MG63 (cell line): ENCODE measurements at regions not wholly inside any gene's neighbourhood (a gene's known extent, or its start where the extent isn't known, plus 50 kb on each side); places are given as distances from the start of the nearest gene placed in this dataset.

Experiments used
- DNase-seq: peaks from one replicate; pipeline ENCODE4 v3.0.0-alpha.2; 2020
- H3K27me3 ChIP-seq: fragments of 250-450 bp; sonication (Bioruptor Pico); 2 replicates; pipeline ENCODE4 v1.5.1; 2020; ENCODE audit warnings: mild to moderate bottlenecking, moderate library complexity
- H3K36me3 ChIP-seq: fragments of 250-450 bp; sonication (Bioruptor Pico); 2 replicates; pipeline ENCODE4 v1.5.1; 2020; ENCODE audit warnings: mild to moderate bottlenecking, moderate library complexity
- H3K4me3 ChIP-seq: fragments of 250-450 bp; sonication (Bioruptor Pico); 2 replicates; pipeline ENCODE4 v1.5.1; 2020; ENCODE audit warnings: mild to moderate bottlenecking, moderate library complexity
- H3K9me3 ChIP-seq: fragments of 250-450 bp; sonication (Bioruptor Pico); 2 replicates; pipeline ENCODE4 v1.5.1; 2020; ENCODE audit warnings: mild to moderate bottlenecking, moderate library complexity

- H3K27me3 ChIP-seq: no peaks in the 10 kb centered on the region
- no peak for DNase-seq
- no peaks in the 10 kb centered on the region for H3K9me3 ChIP-seq
- H3K36me3 ChIP-seq: no peaks in the 10 kb centered on the region
- H3K4me3 ChIP-seq: no peak overlapping the region
These were observed 1010.3 kb downstream of the AMY1C start for GRCh38 chr1:104760017-104760416.

GRCh38 chr1:104761961-104762570 lies 1012.4 kb downstream of the AMY1C start:
- H3K36me3 ChIP-seq: no peaks in the 10 kb centered on the region
- no peak overlapping the region for H3K4me3 ChIP-seq
- no peaks in the 10 kb centered on the region for H3K9me3 ChIP-seq
- H3K27me3 ChIP-seq: no peaks in the 10 kb centered on the region
- DNase-seq: no peak

GRCh38 chr1:104765085-104765484 lies 1015.4 kb downstream of the AMY1C start:
- DNase-seq: no peak
- H3K4me3 ChIP-seq: no peak overlapping the region
- no peaks in the 10 kb centered on the region for H3K9me3 ChIP-seq
- H3K27me3 ChIP-seq: no peaks in the 10 kb centered on the region
- no peaks in the 10 kb centered on the region for H3K36me3 ChIP-seq

GRCh38 chr1:104768466-104768865 lies 1018.8 kb downstream of the AMY1C start:
- no peak for DNase-seq
- no peaks in the 10 kb centered on the region for H3K27me3 ChIP-seq
- no peaks in the 10 kb centered on the region for H3K36me3 ChIP-seq
- no peak overlapping the region for H3K4me3 ChIP-seq
- H3K9me3 ChIP-seq: no peaks in the 10 kb centered on the region

- Histone ChIP-seq H3K9me3 (no peaks in the 10 kb centered on the region), H3K4me3 (no peak overlapping the region), H3K36me3 (no peaks in the 10 kb centered on the region), H3K27me3 (no peaks in the 10 kb centered on the region; the same call in 1 of the 2 replicates)
- DNase-seq: no peak
These were observed 1030.9 kb downstream of the AMY1C start for GRCh38 chr1:104780470-104781078.

GRCh38 chr1:104785575-104786187 lies 1036.0 kb downstream of the AMY1C start:
- DNase-seq: no peak
- H3K4me3 ChIP-seq: no peak overlapping the region
- H3K9me3 ChIP-seq: no peaks in the 10 kb centered on the region
- H3K36me3 ChIP-seq: no peaks in the 10 kb centered on the region
- no peaks in the 10 kb centered on the region for H3K27me3 ChIP-seq

- DNase-seq: no peak
- Histone ChIP-seq H3K36me3 (no peaks in the 10 kb centered on the region), H3K9me3 (no peaks in the 10 kb centered on the region), H3K4me3 (no peak overlapping the region), H3K27me3 (no peaks in the 10 kb centered on the region)
These were observed 1038.3 kb downstream of the AMY1C start for GRCh38 chr1:104787866-104788510.

GRCh38 chr1:104791030-104791429 lies 1041.3 kb downstream of the AMY1C start:
- H3K4me3 ChIP-seq: no peak overlapping the region
- H3K9me3 ChIP-seq: 0 out of 2 replicates have a peak, but pooled peaks cover 2% of the 10 kb centered on the region
- DNase-seq: no peak
- no peaks in the 10 kb centered on the region for H3K27me3 ChIP-seq
- no peaks in the 10 kb centered on the region for H3K36me3 ChIP-seq

GRCh38 chr1:104794035-104794434 lies 1044.3 kb downstream of the AMY1C start:
- 0 out of 2 replicates have a peak, but pooled peaks cover 2% of the 10 kb centered on the region for H3K9me3 ChIP-seq
- H3K27me3 ChIP-seq: no peaks in the 10 kb centered on the region
- DNase-seq: no peak
- no peak overlapping the region for H3K4me3 ChIP-seq
- H3K36me3 ChIP-seq: no peaks in the 10 kb centered on the region

- Histone ChIP-seq H3K4me3 (no peak overlapping the region), H3K9me3 (0 out of 2 replicates have a peak, but pooled peaks cover 2% of the 10 kb centered on the region), H3K36me3 (no peaks in the 10 kb centered on the region), H3K27me3 (no peaks in the 10 kb centered on the region)
- DNase-seq: peak; percentile 74
These were observed 1046.2 kb downstream of the AMY1C start for GRCh38 chr1:104795931-104796330.

- 0 out of 2 replicates have a peak, but pooled peaks cover 2% of the 10 kb centered on the region for H3K9me3 ChIP-seq
- DNase-seq: no peak
- H3K36me3 ChIP-seq: no peaks in the 10 kb centered on the region
- H3K4me3 ChIP-seq: no peak overlapping the region
- no peaks in the 10 kb centered on the region for H3K27me3 ChIP-seq
These were observed 1048.3 kb downstream of the AMY1C start for GRCh38 chr1:104797982-104798381.

GRCh38 chr1:104801344-104801743 lies 1051.6 kb downstream of the AMY1C start:
- no peaks in the 10 kb centered on the region for H3K27me3 ChIP-seq
- DNase-seq: no peak
- H3K36me3 ChIP-seq: no peaks in the 10 kb centered on the region
- no peak overlapping the region for H3K4me3 ChIP-seq
- no peaks in the 10 kb centered on the region for H3K9me3 ChIP-seq

GRCh38 chr1:104804147-104804546 lies 1054.4 kb downstream of the AMY1C start:
- Histone ChIP-seq H3K4me3 (no peak overlapping the region), H3K9me3 (no peaks in the 10 kb centered on the region), H3K36me3 (no peaks in the 10 kb centered on the region), H3K27me3 (no peaks in the 10 kb centered on the region)
- no peak for DNase-seq

GRCh38 chr1:104807590-104807989 lies 1057.9 kb downstream of the AMY1C start:
- no peak for DNase-seq
- Histone ChIP-seq H3K36me3 (no peaks in the 10 kb centered on the region), H3K4me3 (no peak overlapping the region), H3K9me3 (no peaks in the 10 kb centered on the region), H3K27me3 (no peaks in the 10 kb centered on the region)

- Histone ChIP-seq H3K9me3 (no peaks in the 10 kb centered on the region), H3K27me3 (no peaks in the 10 kb centered on the region), H3K36me3 (no peaks in the 10 kb centered on the region), H3K4me3 (no peak overlapping the region)
- no peak for DNase-seq
These were observed 1075.7 kb downstream of the AMY1C start for GRCh38 chr1:104825401-104825800.

- no peaks in the 10 kb centered on the region for H3K36me3 ChIP-seq
- DNase-seq: no peak
- H3K4me3 ChIP-seq: no peak overlapping the region
- H3K27me3 ChIP-seq: no peaks in the 10 kb centered on the region
- no peaks in the 10 kb centered on the region for H3K9me3 ChIP-seq
These were observed 1080.8 kb downstream of the AMY1C start for GRCh38 chr1:104830534-104830933.

GRCh38 chr1:104852151-104852550 lies 1102.5 kb downstream of the AMY1C start:
- H3K4me3 ChIP-seq: no peak overlapping the region

More at GRCh38 chr1:104852151-104852550, 1102.5 kb downstream of the AMY1C start:
- Histone ChIP-seq H3K9me3 (no peaks in the 10 kb centered on the region), H3K36me3 (no peaks in the 10 kb centered on the region), H3K27me3 (no peaks in the 10 kb centered on the region)
- no peak for DNase-seq
